RCC 7860 (cell line): ENCODE measurements at regions not wholly inside any gene's neighbourhood (a gene's known extent, or its start where the extent isn't known, plus 50 kb on each side); places are given as distances from the start of the nearest gene placed in this dataset.

Experiments used
- DNase-seq: peaks from one replicate; pipeline ENCODE4 v3.0.0-alpha.2; 2015; ENCODE audit warnings: low spot score
- FAIRE-seq: peaks from 2 replicates; lab custom pipeline; 2012; peaks lifted over from hg19 to GRCh38; lab: Jason Lieb, UNC

- FAIRE-seq (no peak), DNase-seq (no peak)
Measured at GRCh38 chr18:10009321-10010144, 95.7 kb downstream of the VAPA start.

DNA sequence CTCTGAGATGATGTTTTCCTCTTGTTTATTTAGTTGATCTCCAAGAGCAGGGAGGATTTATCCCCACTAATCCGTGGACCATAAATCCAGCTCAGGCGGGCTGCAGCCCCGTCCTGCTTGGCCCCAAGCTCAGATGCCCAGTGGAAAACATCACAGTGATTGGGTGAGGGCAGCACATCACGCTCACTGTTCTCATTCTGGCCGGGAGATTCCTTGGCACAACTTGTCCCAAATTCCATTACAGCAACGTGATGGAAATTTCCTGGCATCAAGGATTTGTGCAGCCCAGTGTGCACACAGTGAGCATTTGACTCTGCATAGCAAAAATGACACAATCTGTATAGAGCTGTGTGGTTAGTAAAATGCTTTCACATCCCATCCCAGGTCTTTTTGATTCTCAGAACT, 96.8 kb downstream of the VAPA start:
- DNase-seq (peak; percentile 8), FAIRE-seq (no peak)

DNA sequence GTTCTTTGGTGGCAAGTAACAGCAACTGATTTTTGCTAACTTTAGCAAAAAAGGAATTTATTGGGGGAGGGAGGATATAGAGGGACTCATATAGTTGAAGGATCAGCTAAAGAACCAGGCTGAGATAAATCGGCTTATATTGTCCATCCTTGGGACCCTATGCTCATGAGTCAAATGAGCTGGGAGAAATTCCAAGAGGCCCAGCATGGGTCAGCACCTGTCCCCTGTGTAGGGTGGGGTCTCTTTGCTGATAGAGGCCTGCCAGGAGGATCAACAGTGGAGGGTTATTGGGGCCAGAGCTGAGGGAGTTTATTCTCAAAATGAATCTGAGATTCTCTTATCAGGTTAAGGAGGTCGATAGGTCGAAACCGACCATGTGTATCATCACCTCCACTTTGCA, 97.2 kb downstream of the VAPA start:
- DNase-seq (no peak), FAIRE-seq (no peak)

GRCh38 chr18:10011751-10012150, 97.9 kb downstream of the VAPA start:
- FAIRE-seq = no peak
- no peak for DNase-seq

DNA sequence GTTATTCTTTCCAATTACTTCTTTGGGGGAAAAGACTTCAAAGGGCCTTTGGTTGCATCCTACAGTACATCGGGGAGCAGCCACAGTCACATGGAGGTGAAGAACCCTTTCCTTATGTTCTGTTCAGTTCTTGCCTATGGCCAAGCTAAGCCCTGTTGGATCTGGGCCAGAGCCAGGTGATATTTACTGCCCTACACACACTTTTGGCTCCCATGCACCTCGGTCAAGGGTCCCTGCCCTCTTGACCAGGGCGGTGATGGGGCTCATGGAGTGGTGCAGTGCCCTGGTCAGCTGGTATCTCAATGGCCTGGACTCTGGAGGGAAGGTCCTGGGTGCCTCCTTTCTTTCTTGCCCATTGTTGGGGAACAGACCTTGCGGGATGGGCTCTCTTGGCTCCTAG, 98.7 kb downstream of the VAPA start:
- DNase-seq (no peak), FAIRE-seq (no peak)

DNA sequence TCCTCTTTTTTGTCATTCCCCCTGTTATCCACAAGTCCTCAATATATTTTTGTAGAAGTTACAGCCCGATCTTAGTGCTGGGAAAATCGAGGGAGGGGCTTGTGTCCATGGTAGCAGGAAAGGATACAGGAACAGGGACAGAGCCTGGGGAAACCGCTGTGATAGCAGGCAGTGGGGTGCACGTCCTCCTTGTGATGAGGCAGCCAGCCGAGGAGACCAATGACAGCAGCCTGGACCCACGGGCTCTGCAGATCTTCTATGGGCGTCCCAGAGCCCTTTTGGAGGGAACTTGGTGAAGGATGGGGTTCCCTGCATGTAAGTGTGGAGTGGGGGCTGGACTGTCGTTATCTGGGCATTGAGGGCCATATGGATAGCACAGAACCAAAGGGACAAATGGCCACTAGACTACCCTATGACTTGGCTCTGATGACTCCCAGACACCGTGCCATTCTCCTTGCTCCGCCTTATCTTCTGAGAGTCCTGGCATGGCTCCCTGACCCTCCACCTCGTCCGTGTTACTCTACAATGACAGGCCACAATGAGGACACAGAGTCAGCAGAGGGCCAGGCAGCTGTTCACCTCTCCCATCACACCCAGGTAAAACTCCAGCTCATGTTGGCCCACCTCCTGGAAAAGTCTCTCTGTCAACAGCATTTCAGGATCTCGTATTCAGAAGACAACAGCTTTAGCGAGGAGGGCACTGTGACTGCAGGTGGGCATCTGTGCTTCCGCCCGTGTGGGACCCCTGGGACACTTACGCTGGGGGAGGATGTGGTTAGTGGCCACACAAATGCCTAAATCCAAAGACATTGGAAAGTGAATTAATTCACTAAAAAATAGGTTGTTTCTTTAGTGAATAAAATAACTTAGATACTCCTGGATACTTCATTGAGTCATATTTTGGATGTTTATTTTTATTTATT, 100.1 kb downstream of the VAPA start:
- DNase-seq = no peak
- no peak for FAIRE-seq

DNA sequence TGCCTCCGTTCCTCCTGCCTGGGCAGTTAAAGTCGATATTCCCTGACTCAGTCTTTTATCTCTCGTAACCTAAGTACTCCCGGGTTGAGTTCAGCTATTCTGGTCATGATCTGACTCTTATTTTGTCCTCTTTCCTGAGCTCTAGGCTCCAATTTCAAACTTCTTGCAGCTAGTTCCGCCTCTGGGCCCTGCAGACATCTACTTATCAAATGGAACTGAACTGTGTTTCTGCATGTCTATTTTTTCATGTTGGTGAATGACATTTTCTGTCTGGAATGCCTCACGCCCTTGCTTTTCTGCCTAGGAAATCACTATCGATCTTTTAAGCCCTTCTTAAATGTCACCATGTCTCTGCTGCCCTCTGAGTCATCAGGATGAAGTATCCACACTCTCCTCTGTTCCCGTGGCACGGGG, 101.5 kb downstream of the VAPA start:
- FAIRE-seq (no peak), DNase-seq (no peak)

- FAIRE-seq (peak; percentile 75), DNase-seq (peak; percentile 65)
Measured at GRCh38 chr18:10015941-10016819, 102.4 kb downstream of the VAPA start.

GRCh38 chr18:10017043-10017442, 103.2 kb downstream of the VAPA start:
- DNase-seq = no peak
- no peak for FAIRE-seq

GRCh38 chr18:10018289-10018688, 104.5 kb downstream of the VAPA start:
- DNase-seq = no peak
- no peak for FAIRE-seq

DNA sequence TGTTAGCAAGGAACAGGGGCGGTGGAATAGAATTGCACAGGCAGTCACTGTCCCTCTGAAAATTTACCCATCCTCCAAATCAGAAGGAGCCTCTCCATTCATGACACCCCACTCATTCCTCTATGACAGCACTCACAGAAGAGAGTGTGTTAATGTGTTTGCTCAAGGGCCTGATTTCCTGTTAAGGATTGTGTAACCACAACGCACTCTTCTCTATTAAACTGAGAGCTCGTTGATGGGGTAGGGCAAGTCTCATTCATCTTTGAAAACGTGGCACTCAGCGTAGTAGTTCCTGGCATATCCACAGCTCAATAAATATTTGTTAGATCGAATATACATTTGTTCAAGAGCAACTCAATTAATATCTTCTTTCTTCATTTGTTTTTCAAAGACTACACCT, 106.4 kb downstream of the VAPA start:
- DNase-seq (no peak), FAIRE-seq (no peak)

- FAIRE-seq = no peak
- DNase-seq = no peak
Measured at GRCh38 chr18:10022365-10022764, 108.5 kb downstream of the VAPA start.

- FAIRE-seq (no peak), DNase-seq (no peak)
Measured at GRCh38 chr18:10023853-10024570, 110.2 kb downstream of the VAPA start.

GRCh38 chr18:10025711-10026670, 112.2 kb downstream of the VAPA start:
- FAIRE-seq (no peak), DNase-seq (no peak)

DNA sequence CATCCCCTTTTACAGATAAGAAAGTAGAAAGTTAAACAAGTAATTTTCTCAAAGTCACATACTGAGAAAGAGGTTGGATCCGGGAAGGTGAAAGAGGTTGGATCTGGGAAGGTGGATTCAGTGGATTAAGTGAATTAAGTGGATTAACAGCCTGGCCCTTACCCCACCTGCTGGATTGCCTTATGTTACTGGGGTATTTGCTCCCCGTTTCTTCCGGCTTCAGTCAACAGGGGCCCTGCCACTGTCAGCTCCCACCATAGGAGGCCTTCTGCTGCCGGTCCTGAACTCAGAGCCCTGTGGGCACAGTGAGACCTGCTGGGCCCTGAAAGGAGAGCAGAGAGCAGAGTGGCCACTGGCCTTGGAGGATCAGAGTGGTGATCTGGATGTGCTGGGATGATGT, 113.2 kb downstream of the VAPA start:
- FAIRE-seq (no peak), DNase-seq (no peak)

- DNase-seq = no peak
- FAIRE-seq = no peak
Measured at GRCh38 chr18:10027461-10027860, 113.6 kb downstream of the VAPA start.

GRCh38 chr18:10029711-10030110, 115.9 kb downstream of the VAPA start:
- FAIRE-seq = no peak
- DNase-seq = no peak

GRCh38 chr18:10030816-10031541, 117.2 kb downstream of the VAPA start:
- DNase-seq (no peak), FAIRE-seq (no peak)
